PC-3 (cell line): ENCODE measurements at regions not wholly inside any gene's neighbourhood (a gene's known extent, or its start where the extent isn't known, plus 50 kb on each side); places are given as distances from the start of the nearest gene placed in this dataset.

Experiments used
- ATAC-seq: fragments of 200-7000 bp; cut with Tn5 transposase; 2 replicates; pipeline ENCODE4 v1.9.1; 2020; ENCODE audit warnings: mild to moderate bottlenecking, moderate library complexity
- BruUV-seq: library from RNA; stranded (reverse); fragments of 400-500 nt; replicated peaks from 2 replicates; lab custom pipeline; 2021; lab: Mats Ljungman, UMichigan
- CTCF ChIA-PET: fragments of 300-600 bp; sonication (Branson Sonifier 250); formaldehyde crosslinking; loops from one replicate; lab custom pipeline; 2022; ENCODE audit warnings: antibody characterized with exemption; lab: Charles Lee
- POLR2A ChIA-PET: fragments of 300-600 bp; sonication (Branson Sonifier 250); formaldehyde crosslinking; loops from one replicate; lab custom pipeline; 2022; ENCODE audit warnings: antibody characterized with exemption; ENCODE audit not compliant: unreplicated experiment; lab: Charles Lee
- DNase-seq: peaks from one replicate; pipeline ENCODE4 v3.0.0-alpha.2; 2015
- H2AFZ ChIP-seq: fragments of 300-600 bp; sonication (generic); 2 replicates; pipeline ENCODE4 v1.6.0; 2016; ENCODE audit warnings: antibody characterized with exemption, low read length
- H3F3A ChIP-seq: fragments of 300-600 bp; sonication (generic); one replicate; pipeline ENCODE4 v1.6.0; 2017; ENCODE audit warnings: antibody characterized with exemption, low read length, control low read depth, mild to moderate bottlenecking; ENCODE audit not compliant: unreplicated experiment
- H3K27ac ChIP-seq: fragments of 300-600 bp; sonication (generic); 2 replicates; pipeline ENCODE4 v1.5.1; 2016; ENCODE audit warnings: mild to moderate bottlenecking, low read length
- H3K27me3 ChIP-seq: fragments of 300-600 bp; sonication (generic); 2 replicates; pipeline ENCODE4 v1.6.1; 2016; ENCODE audit warnings: low read length, mixed read lengths
- H3K36me3 ChIP-seq: fragments of 300-600 bp; sonication (generic); 2 replicates; pipeline ENCODE4 v1.6.1; 2016; ENCODE audit warnings: low read depth, mixed run types, low read length, mixed read lengths
- H3K4me1 ChIP-seq: fragments of 300-600 bp; sonication (generic); 2 replicates; pipeline ENCODE4 v1.5.1; 2016; ENCODE audit warnings: low read length; ENCODE audit not compliant: insufficient read depth
- H3K4me2 ChIP-seq: fragments of 300-600 bp; sonication (generic); 2 replicates; pipeline ENCODE4 v1.6.0; 2016; ENCODE audit warnings: low read length
- H3K4me3 ChIP-seq: fragments of 300-600 bp; sonication (generic); 2 replicates; pipeline ENCODE4 v1.5.1; 2016; ENCODE audit warnings: mild to moderate bottlenecking, low read length, mixed read lengths
- H3K79me2 ChIP-seq: fragments of 300-600 bp; sonication (generic); 2 replicates; pipeline ENCODE4 v1.6.1; 2017; ENCODE audit warnings: low read length, mixed read lengths
- H3K9ac ChIP-seq: fragments of 300-600 bp; sonication (generic); 2 replicates; pipeline ENCODE4 v1.6.0; 2016; ENCODE audit warnings: mild to moderate bottlenecking, low read length
- H3K9me2 ChIP-seq: fragments of 300-600 bp; sonication (generic); replicated peaks from 2 replicates; pipeline ENCODE4 v1.6.1; 2016; ENCODE audit warnings: mixed run types, low read length, mixed read lengths
- H3K9me3 ChIP-seq: fragments of 300-600 bp; sonication (generic); 2 replicates; pipeline ENCODE4 v1.6.1; 2016; ENCODE audit warnings: low read length, mixed read lengths
- H4K20me1 ChIP-seq: fragments of 300-600 bp; sonication (generic); 2 replicates; pipeline ENCODE4 v1.6.1; 2016; ENCODE audit warnings: low read length, mixed read lengths
- CTCF ChIP-seq: fragments of 300-600 bp; sonication (generic); conservative IDR thresholded peaks from 2 replicates; pipeline ENCODE4 v1.5.1; 2017; ENCODE audit warnings: antibody characterized with exemption, low read depth, mild to moderate bottlenecking, low read length
- EZH2 ChIP-seq: fragments of 300-600 bp; sonication (generic); IDR thresholded peaks from one replicate; pipeline ENCODE4 v1.6.1; 2017; ENCODE audit warnings: antibody characterized with exemption, mild to moderate bottlenecking, low read length; ENCODE audit not compliant: unreplicated experiment
- EZH2phosphoT487 ChIP-seq: fragments of 300-600 bp; sonication (generic); IDR thresholded peaks from 2 replicates; pipeline ENCODE4 v1.6.1; 2018; ENCODE audit warnings: mild to moderate bottlenecking, antibody characterized with exemption, low read length, borderline replicate concordance
- intact Hi-C: fragments of 100-400 bp; cut with micrococcal nuclease; formaldehyde crosslinking; loops from 2 replicates; pipeline ENCODE4 v1.9.0; 2023

- CTCF ChIA-PET, result no interaction called here
- Histone ChIP-seq H3K9ac (no peak overlapping the region), H3K4me3 (no peak overlapping the region), H3K27me3 (peaks cover 33% of the 10 kb centered on the region), H3K4me2 (no peak overlapping the region), H4K20me1 (no peaks in the 10 kb centered on the region), H3F3A (no peaks in the 10 kb centered on the region), H3K27ac (no peak overlapping the region), H3K36me3 (no peaks in the 10 kb centered on the region), H2AFZ (no peak overlapping the region), H3K79me2 (no peaks in the 10 kb centered on the region), H3K9me3 (no peaks in the 10 kb centered on the region), H3K9me2 (no peaks in the 10 kb centered on the region), H3K4me1 (no peaks in the 10 kb centered on the region)
- no TSS peak for BruUV-seq
- no peak for ATAC-seq
- DNase-seq, result no peak
- no peak for TF ChIP-seq EZH2
- no peak for TF ChIP-seq CTCF
- no peak for TF ChIP-seq EZH2phosphoT487
- POLR2A ChIA-PET, result no interaction called here
- intact Hi-C loops, result no loop called here
These were observed 77.1 kb upstream of the UNC5B start for GRCh38 chr10:71135236-71135635.

GRCh38 chr10:71136036-71136721 lies 76.2 kb upstream of the UNC5B start:
- no peaks in the 10 kb centered on the region for H3K4me1 ChIP-seq
- no peak overlapping the region for H3K9ac ChIP-seq
- no peaks in the 10 kb centered on the region for H4K20me1 ChIP-seq
- H3K9me2 ChIP-seq, result no peaks in the 10 kb centered on the region
- H3K36me3 ChIP-seq, result no peaks in the 10 kb centered on the region
- peaks cover 28% of the 10 kb centered on the region for H3K27me3 ChIP-seq
- H2AFZ ChIP-seq, result no peak overlapping the region
- POLR2A ChIA-PET, result no interaction called here
- DNase-seq (no peak), ATAC-seq (no peak)
- H3K9me3 ChIP-seq, result no peaks in the 10 kb centered on the region
- intact Hi-C loops, result no loop called here
- CTCF ChIA-PET, result no interaction called here
- no peak overlapping the region for H3K27ac ChIP-seq
- no TSS peak for BruUV-seq
- H3F3A ChIP-seq, result no peaks in the 10 kb centered on the region
- H3K4me3 ChIP-seq, result no peak overlapping the region
- TF ChIP-seq EZH2phosphoT487, result no peak
- no peak for TF ChIP-seq EZH2
- no peak for TF ChIP-seq CTCF
- H3K79me2 ChIP-seq, result no peaks in the 10 kb centered on the region
- no peak overlapping the region for H3K4me2 ChIP-seq

- Histone ChIP-seq H3K27ac (no peak overlapping the region), H3F3A (no peaks in the 10 kb centered on the region), H3K4me3 (no peak overlapping the region), H3K36me3 (no peaks in the 10 kb centered on the region), H3K9me3 (no peaks in the 10 kb centered on the region), H3K9me2 (no peaks in the 10 kb centered on the region), H4K20me1 (no peaks in the 10 kb centered on the region), H3K4me1 (no peaks in the 10 kb centered on the region), H3K27me3 (peaks cover 39% of the 10 kb centered on the region), H3K9ac (no peak overlapping the region), H3K4me2 (no peak overlapping the region), H2AFZ (no peak overlapping the region), H3K79me2 (no peaks in the 10 kb centered on the region)
- ATAC-seq, result no peak
- ChIA-PET CTCF (no interaction called here), POLR2A (no interaction called here)
- intact Hi-C loops, result no loop called here
- TF ChIP-seq CTCF, result no peak
- no peak for TF ChIP-seq EZH2phosphoT487
- no peak for TF ChIP-seq EZH2
- DNase-seq, result no peak
- BruUV-seq, result no TSS peak
These were observed 74.7 kb upstream of the UNC5B start for GRCh38 chr10:71137701-71138100.
